GM12878 (cell line): ENCODE measurements at regions not wholly inside any gene's neighbourhood (a gene's known extent, or its start where the extent isn't known, plus 50 kb on each side); places are given as distances from the start of the nearest gene placed in this dataset.

Source experiments
- ATAC-seq: fragments of 200-7000 bp; cut with Tn5 transposase; 3 replicates; pipeline ENCODE4 v1.9.1; 2020; ENCODE audit warnings: mild to moderate bottlenecking, moderate library complexity
- BruUV-seq: library from RNA; stranded (reverse); fragments of 400-500 nt; replicated peaks from 2 replicates; lab custom pipeline; 2021; lab: Mats Ljungman, UMichigan
- CTCF ChIA-PET: fragments of 300-600 bp; sonication (Branson Sonifier 250); formaldehyde crosslinking; extraction: SDS; loops from one replicate; lab custom pipeline; 2021; ENCODE audit warnings: inconsistent platforms; lab: Yijun Ruan, JAX
- POLR2A ChIA-PET: fragments of 350-600 bp; formaldehyde crosslinking; extraction: SDS; loops from one replicate; lab custom pipeline; 2021; ENCODE audit warnings: inconsistent platforms; lab: Charles Lee
- RAD21 ChIA-PET: fragments of 300-600 bp; sonication (Branson Sonifier 250); formaldehyde crosslinking; loops from one replicate; lab custom pipeline; 2023; ENCODE audit warnings: antibody characterized with exemption; ENCODE audit not compliant: unreplicated experiment; lab: Charles Lee
- SMC1A ChIA-PET: fragments of 300-600 bp; sonication (Branson Sonifier 250); formaldehyde crosslinking; loops from one replicate; lab custom pipeline; 2023; ENCODE audit not compliant: unreplicated experiment, uncharacterized antibody; lab: Charles Lee
- DNase-seq: peaks from one replicate; pipeline ENCODE4 v3.0.0-alpha.2; 2011; ENCODE audit warnings: low read depth, low spot score
- FAIRE-seq: peaks from 3 replicates; lab custom pipeline; 2011; peaks lifted over from hg19 to GRCh38; lab: Jason Lieb, UNC
- H2AFZ ChIP-seq: 2 replicates; pipeline ENCODE4 v1.6.0; 2011; ENCODE audit warnings: low read depth, low read length, control low read depth; ENCODE audit not compliant: control insufficient read depth
- H3K27ac ChIP-seq: 2 replicates; pipeline ENCODE4 v1.5.1; 2011; ENCODE audit warnings: control low read depth; ENCODE audit not compliant: control insufficient read depth, insufficient read depth
- H3K27me3 ChIP-seq, 2 experiments: replicated peaks in 1 of 2; 2 replicates each; pipeline versions ENCODE4 v1.6.0 to v1.6.1; 2011; ENCODE audit warnings: low read length in 1 of 2; ENCODE audit not compliant: control insufficient read depth in 2 of 2, insufficient read depth in 2 of 2
- H3K36me3 ChIP-seq, 2 experiments: 2 replicates each; pipeline ENCODE4 v1.5.1; 2011; ENCODE audit warnings: low read length in 1 of 2; ENCODE audit not compliant: control insufficient read depth in 2 of 2, insufficient read depth in 2 of 2
- H3K4me1 ChIP-seq: 2 replicates; pipeline ENCODE4 v1.6.1; 2011; ENCODE audit warnings: mild to moderate bottlenecking, low read length, moderate library complexity, mixed read lengths; ENCODE audit not compliant: control insufficient read depth, insufficient read depth
- H3K4me2 ChIP-seq: 2 replicates; pipeline ENCODE4 v1.6.0; 2011; ENCODE audit warnings: control low read depth; ENCODE audit not compliant: control insufficient read depth, insufficient read depth
- H3K4me3 ChIP-seq: fragments of 200-600 bp; sonication (generic); 2 replicates; pipeline ENCODE4 v1.5.1; 2016
- H3K79me2 ChIP-seq: 2 replicates; pipeline ENCODE4 v1.6.0; 2011; ENCODE audit warnings: low read length; ENCODE audit not compliant: control insufficient read depth, insufficient read depth
- H3K9ac ChIP-seq: 2 replicates; pipeline ENCODE4 v1.8.0; 2011; ENCODE audit warnings: low read length, control low read depth, mixed read lengths; ENCODE audit not compliant: control insufficient read depth, insufficient read depth
- H3K9me3 ChIP-seq: replicated peaks from 3 replicates; pipeline ENCODE4 v1.5.1; 2011; ENCODE audit warnings: mild to moderate bottlenecking, low read length; ENCODE audit not compliant: control insufficient read depth, insufficient read depth
- H4K20me1 ChIP-seq: 2 replicates; pipeline ENCODE4 v1.6.0; 2011; ENCODE audit not compliant: control insufficient read depth, insufficient read depth
- HDAC6 ChIP-seq: fragments of 200-600 bp; sonication (generic); IDR thresholded peaks from one replicate; pipeline ENCODE4 v1.8.0; 2017; ENCODE audit warnings: antibody characterized with exemption; ENCODE audit not compliant: unreplicated experiment
- TBL1XR1 ChIP-seq: IDR thresholded peaks from 2 replicates; pipeline ENCODE4 v1.6.1; 2012; ENCODE audit warnings: low read depth, low read length, improper control_type of control experiment
- WGBS: methylation state at CpG from one replicate; pipeline ENCODE4 v1.1.6; 2016; ENCODE audit warnings: low lambda C conversion rate; ENCODE audit not compliant: insufficient replicate concordance, insufficient coverage; ENCODE audit errors: missing lambda C conversion rate; 5-methylcytosine and 5-hydroxymethylcytosine counted together
- in situ Hi-C: fragments of 300-500 bp; cut with MboI; formaldehyde crosslinking; loops from 9 replicates; pipeline ENCODE4 v1.14.3; 2018; ENCODE audit warnings: mixed read lengths
- intact Hi-C: fragments of 100-400 bp; cut with micrococcal nuclease; formaldehyde crosslinking; loops from one replicate; pipeline ENCODE4 v1.14.2; 2022; ENCODE audit not compliant: unreplicated experiment
- TF ChIP-seq, protein P1 (sequence below), 3 experiments: IDR thresholded peaks in 2 of 3; conservative IDR thresholded peaks in 1 of 3; 2 replicates each; pipeline ENCODE4 v1.5.1; 2011; ENCODE audit warnings: low read depth in 3 of 3, low read length in 3 of 3, mild to moderate bottlenecking in 3 of 3, control low read depth in 2 of 3, moderate library complexity in 2 of 3, inconsistent platforms in 1 of 3, mixed read lengths in 1 of 3; ENCODE audit not compliant: control insufficient read depth in 2 of 3, insufficient read depth in 1 of 3; ENCODE audit errors: extremely low read depth in 1 of 3
- TF ChIP-seq, protein P2 (sequence below): IDR thresholded peaks from 2 replicates; pipeline ENCODE4 v1.6.1; 2012; ENCODE audit warnings: mild to moderate bottlenecking, low read depth, low read length

DNA sequence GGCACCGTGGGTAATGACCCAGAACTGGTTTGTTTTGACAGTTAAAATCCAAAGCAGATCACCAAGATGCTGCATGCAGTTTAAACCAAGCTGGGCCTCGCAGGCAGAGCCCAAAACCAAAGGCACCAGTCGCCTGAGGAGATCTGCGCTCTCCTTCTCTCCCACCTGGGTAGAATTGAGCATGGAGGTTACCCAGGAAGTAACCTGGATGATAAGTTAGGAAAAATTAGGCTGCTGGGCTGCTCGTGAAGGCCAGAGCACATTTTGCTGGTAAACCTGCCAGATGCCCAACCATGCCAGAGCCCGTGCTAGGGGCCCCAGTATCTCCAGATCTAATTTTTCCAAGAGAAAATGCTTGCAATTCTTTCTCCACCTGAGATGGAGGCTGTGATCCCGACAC, 388.3 kb upstream of the MGMT start:
- 0% methylated on average over 7 of the region's 7 CpGs for WGBS
- BruUV-seq = no TSS peak
- Histone ChIP-seq H3K4me2 (no peak overlapping the region), H3K9ac (no peak overlapping the region), H3K9me3 (no peaks in the 10 kb centered on the region), H3K79me2 (no peaks in the 10 kb centered on the region), H3K4me3 (no peak overlapping the region), H3K27me3 (no peaks in the 10 kb centered on the region), H2AFZ (no peak overlapping the region), H4K20me1 (no peaks in the 10 kb centered on the region), H3K36me3 (no peaks in the 10 kb centered on the region), H3K27ac (no peak overlapping the region), H3K4me1 (no peaks in the 10 kb centered on the region)
- in situ Hi-C loops = no loop called here
- intact Hi-C loops = no loop called here
- TF ChIP-seq TBL1XR1 (no peak), HDAC6 (no peak)
- TF ChIP-seq, protein P1, sequence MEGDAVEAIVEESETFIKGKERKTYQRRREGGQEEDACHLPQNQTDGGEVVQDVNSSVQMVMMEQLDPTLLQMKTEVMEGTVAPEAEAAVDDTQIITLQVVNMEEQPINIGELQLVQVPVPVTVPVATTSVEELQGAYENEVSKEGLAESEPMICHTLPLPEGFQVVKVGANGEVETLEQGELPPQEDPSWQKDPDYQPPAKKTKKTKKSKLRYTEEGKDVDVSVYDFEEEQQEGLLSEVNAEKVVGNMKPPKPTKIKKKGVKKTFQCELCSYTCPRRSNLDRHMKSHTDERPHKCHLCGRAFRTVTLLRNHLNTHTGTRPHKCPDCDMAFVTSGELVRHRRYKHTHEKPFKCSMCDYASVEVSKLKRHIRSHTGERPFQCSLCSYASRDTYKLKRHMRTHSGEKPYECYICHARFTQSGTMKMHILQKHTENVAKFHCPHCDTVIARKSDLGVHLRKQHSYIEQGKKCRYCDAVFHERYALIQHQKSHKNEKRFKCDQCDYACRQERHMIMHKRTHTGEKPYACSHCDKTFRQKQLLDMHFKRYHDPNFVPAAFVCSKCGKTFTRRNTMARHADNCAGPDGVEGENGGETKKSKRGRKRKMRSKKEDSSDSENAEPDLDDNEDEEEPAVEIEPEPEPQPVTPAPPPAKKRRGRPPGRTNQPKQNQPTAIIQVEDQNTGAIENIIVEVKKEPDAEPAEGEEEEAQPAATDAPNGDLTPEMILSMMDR (IDR thresholded peaks at IDR 0.05 in 2 of 3, conservative IDR thresholded peaks at IDR 0.05 in 1 of 3; ENCODE audit: control insufficient read depth in 2 of 3, extremely low read depth in 1 of 3, insufficient read depth in 1 of 3, low read depth in 3 of 3, low read length in 3 of 3) = no peak
- TF ChIP-seq, protein P2, sequence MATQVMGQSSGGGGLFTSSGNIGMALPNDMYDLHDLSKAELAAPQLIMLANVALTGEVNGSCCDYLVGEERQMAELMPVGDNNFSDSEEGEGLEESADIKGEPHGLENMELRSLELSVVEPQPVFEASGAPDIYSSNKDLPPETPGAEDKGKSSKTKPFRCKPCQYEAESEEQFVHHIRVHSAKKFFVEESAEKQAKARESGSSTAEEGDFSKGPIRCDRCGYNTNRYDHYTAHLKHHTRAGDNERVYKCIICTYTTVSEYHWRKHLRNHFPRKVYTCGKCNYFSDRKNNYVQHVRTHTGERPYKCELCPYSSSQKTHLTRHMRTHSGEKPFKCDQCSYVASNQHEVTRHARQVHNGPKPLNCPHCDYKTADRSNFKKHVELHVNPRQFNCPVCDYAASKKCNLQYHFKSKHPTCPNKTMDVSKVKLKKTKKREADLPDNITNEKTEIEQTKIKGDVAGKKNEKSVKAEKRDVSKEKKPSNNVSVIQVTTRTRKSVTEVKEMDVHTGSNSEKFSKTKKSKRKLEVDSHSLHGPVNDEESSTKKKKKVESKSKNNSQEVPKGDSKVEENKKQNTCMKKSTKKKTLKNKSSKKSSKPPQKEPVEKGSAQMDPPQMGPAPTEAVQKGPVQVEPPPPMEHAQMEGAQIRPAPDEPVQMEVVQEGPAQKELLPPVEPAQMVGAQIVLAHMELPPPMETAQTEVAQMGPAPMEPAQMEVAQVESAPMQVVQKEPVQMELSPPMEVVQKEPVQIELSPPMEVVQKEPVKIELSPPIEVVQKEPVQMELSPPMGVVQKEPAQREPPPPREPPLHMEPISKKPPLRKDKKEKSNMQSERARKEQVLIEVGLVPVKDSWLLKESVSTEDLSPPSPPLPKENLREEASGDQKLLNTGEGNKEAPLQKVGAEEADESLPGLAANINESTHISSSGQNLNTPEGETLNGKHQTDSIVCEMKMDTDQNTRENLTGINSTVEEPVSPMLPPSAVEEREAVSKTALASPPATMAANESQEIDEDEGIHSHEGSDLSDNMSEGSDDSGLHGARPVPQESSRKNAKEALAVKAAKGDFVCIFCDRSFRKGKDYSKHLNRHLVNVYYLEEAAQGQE = no peak
- ATAC-seq = no peak
- CTCF ChIA-PET = no interaction called here
- SMC1A ChIA-PET = no interaction called here
- RAD21 ChIA-PET = no interaction called here
- POLR2A ChIA-PET = no interaction called here
- no peak for FAIRE-seq
- DNase-seq = no peak
